GM21515 (cell line): ENCODE measurements at regions not wholly inside any gene's neighbourhood (a gene's known extent, or its start where the extent isn't known, plus 50 kb on each side); places are given as distances from the start of the nearest gene placed in this dataset.

ENCODE experiments used
- ATAC-seq: cut with Tn5 transposase; IDR thresholded peaks from one replicate; pipeline ENCODE4 v1.9.1; 2021; ENCODE audit not compliant: unreplicated experiment

- ATAC-seq = no peak
These were observed 295.4 kb upstream of the PPFIA2 start for GRCh38 chr12:82054566-82054965.

GRCh38 chr12:82047446-82047845, 288.3 kb upstream of the PPFIA2 start:
- no peak for ATAC-seq

- ATAC-seq = no peak
These were observed 282.0 kb upstream of the PPFIA2 start for GRCh38 chr12:82040987-82041743.

GRCh38 chr12:82034769-82035168, 275.6 kb upstream of the PPFIA2 start:
- ATAC-seq = no peak

GRCh38 chr12:82029936-82030335, 270.8 kb upstream of the PPFIA2 start:
- ATAC-seq = no peak

GRCh38 chr12:82028772-82029171, 269.6 kb upstream of the PPFIA2 start:
- ATAC-seq = no peak

- no peak for ATAC-seq
These were observed 268.5 kb upstream of the PPFIA2 start for GRCh38 chr12:82027612-82028011.

- ATAC-seq = no peak
These were observed 266.3 kb upstream of the PPFIA2 start for GRCh38 chr12:82025462-82025861.

GRCh38 chr12:82019533-82019932, 260.4 kb upstream of the PPFIA2 start:
- ATAC-seq = no peak

- ATAC-seq = peak; percentile 73
These were observed 256.6 kb upstream of the PPFIA2 start for GRCh38 chr12:82015623-82016347.

- no peak for ATAC-seq
These were observed 253.0 kb upstream of the PPFIA2 start for GRCh38 chr12:82012176-82012575.

GRCh38 chr12:82009524-82009923, 250.4 kb upstream of the PPFIA2 start:
- ATAC-seq = no peak

GRCh38 chr12:82008251-82008650, 249.1 kb upstream of the PPFIA2 start:
- ATAC-seq = no peak

GRCh38 chr12:81998761-81999378, 239.7 kb upstream of the PPFIA2 start:
- ATAC-seq = no peak

- ATAC-seq = no peak
These were observed 233.3 kb upstream of the PPFIA2 start for GRCh38 chr12:81992461-81992860.

GRCh38 chr12:81991868-81992267, 232.7 kb upstream of the PPFIA2 start:
- no peak for ATAC-seq

- no peak for ATAC-seq
These were observed 229.2 kb upstream of the PPFIA2 start for GRCh38 chr12:81988362-81988761.

- no peak for ATAC-seq
These were observed 228.2 kb upstream of the PPFIA2 start for GRCh38 chr12:81987371-81987770.

GRCh38 chr12:81976661-81977060, 217.5 kb upstream of the PPFIA2 start:
- ATAC-seq = no peak

- ATAC-seq = no peak
These were observed 215.6 kb upstream of the PPFIA2 start for GRCh38 chr12:81974762-81975161.

- ATAC-seq = no peak
These were observed 209.3 kb upstream of the PPFIA2 start for GRCh38 chr12:81968421-81968820.

GRCh38 chr12:81963636-81964035, 204.5 kb upstream of the PPFIA2 start:
- ATAC-seq = no peak
